Calu3 (cell line): ENCODE measurements at regions not wholly inside any gene's neighbourhood (a gene's known extent, or its start where the extent isn't known, plus 50 kb on each side); places are given as distances from the start of the nearest gene placed in this dataset.

Experiments
- BruUV-seq: library from RNA; stranded (reverse); fragments of 400-500 nt; replicated peaks from 2 replicates; lab custom pipeline; 2021; lab: Mats Ljungman, UMichigan
- CTCF ChIA-PET: fragments of 300-600 bp; sonication (Branson Sonifier 250); formaldehyde crosslinking; loops from one replicate; lab custom pipeline; 2022; ENCODE audit warnings: antibody characterized with exemption; lab: Charles Lee
- DNase-seq: peaks from one replicate; pipeline ENCODE4 v3.0.0; 2022
- H3K27ac Mint-ChIP-seq: one replicate; pipeline ENCODE4 v1.8.0; 2022; ENCODE audit warnings: mixed read lengths; ENCODE audit not compliant: unreplicated experiment
- H3K27me3 Mint-ChIP-seq: one replicate; pipeline ENCODE4 v1.8.0; 2022; ENCODE audit warnings: mixed read lengths; ENCODE audit not compliant: unreplicated experiment
- H3K36me3 Mint-ChIP-seq: one replicate; pipeline ENCODE4 v1.8.0; 2022; ENCODE audit warnings: mild to moderate bottlenecking, moderate library complexity, mixed read lengths; ENCODE audit not compliant: insufficient read depth, unreplicated experiment
- H3K4me1 Mint-ChIP-seq: one replicate; pipeline ENCODE4 v1.8.0; 2022; ENCODE audit warnings: mild to moderate bottlenecking, low read depth, mixed read lengths; ENCODE audit not compliant: unreplicated experiment
- H3K4me3 Mint-ChIP-seq: one replicate; pipeline ENCODE4 v1.8.0; 2022; ENCODE audit warnings: mild to moderate bottlenecking, low read depth, moderate library complexity, mixed read lengths; ENCODE audit not compliant: unreplicated experiment
- H3K9me3 Mint-ChIP-seq: one replicate; pipeline ENCODE4 v1.8.0; 2022; ENCODE audit warnings: low read depth, mixed read lengths; ENCODE audit not compliant: unreplicated experiment
- CTCF ChIP-seq: fragments of 200-600 bp; IDR thresholded peaks from one replicate; pipeline ENCODE4 v1.8.0; 2022; ENCODE audit warnings: antibody characterized with exemption; ENCODE audit not compliant: unreplicated experiment
- intact Hi-C: fragments of 100-400 bp; cut with micrococcal nuclease; formaldehyde crosslinking; loops from one replicate; pipeline ENCODE4 v1.10.0; 2022; ENCODE audit not compliant: unreplicated experiment

GRCh38 chr1:238139713-238140112, 249.0 kb upstream of the ZP4 start:
- Mint-ChIP-seq H3K27ac (no peak overlapping the region), H3K27me3 (no peaks in the 10 kb centered on the region), H3K4me1 (no peaks in the 10 kb centered on the region), H3K4me3 (no peak overlapping the region), H3K36me3 (no peaks in the 10 kb centered on the region), H3K9me3 (no peaks in the 10 kb centered on the region)
- CTCF ChIA-PET, result no interaction called here
- no peak for TF ChIP-seq CTCF
- no TSS peak for BruUV-seq
- DNase-seq, result no peak
- intact Hi-C loops, result no loop called here

GRCh38 chr1:238138059-238138626, 247.4 kb upstream of the ZP4 start:
- no TSS peak for BruUV-seq
- Mint-ChIP-seq H3K27me3 (no peaks in the 10 kb centered on the region), H3K9me3 (peaks cover 4% of the 10 kb centered on the region), H3K27ac (no peak overlapping the region), H3K4me1 (no peaks in the 10 kb centered on the region), H3K36me3 (no peaks in the 10 kb centered on the region), H3K4me3 (no peak overlapping the region)
- CTCF ChIA-PET, result no interaction called here
- no peak for TF ChIP-seq CTCF
- intact Hi-C loops, result no loop called here
- no peak for DNase-seq

GRCh38 chr1:238135708-238136664, 245.3 kb upstream of the ZP4 start:
- DNase-seq, result no peak
- no peaks in the 10 kb centered on the region for H3K36me3 Mint-ChIP-seq
- peaks cover 4% of the 10 kb centered on the region for H3K9me3 Mint-ChIP-seq
- CTCF ChIA-PET, result interaction anchor here (0.7 to 1.1 kb wide), 2 partner anchors 10 to 11 kb away, joined by 3 read pairs; no protein-coding TSS in a partner anchor
- TF ChIP-seq CTCF, result no peak
- no peaks in the 10 kb centered on the region for H3K4me1 Mint-ChIP-seq
- no peak overlapping the region for H3K4me3 Mint-ChIP-seq
- H3K27me3 Mint-ChIP-seq, result no peaks in the 10 kb centered on the region
- H3K27ac Mint-ChIP-seq, result no peak overlapping the region
- no TSS peak for BruUV-seq
- intact Hi-C loops, result no loop called here

GRCh38 chr1:238129677-238130076, 239.0 kb upstream of the ZP4 start:
- Mint-ChIP-seq H3K27me3 (no peaks in the 10 kb centered on the region), H3K9me3 (peaks cover 4% of the 10 kb centered on the region), H3K27ac (no peak overlapping the region), H3K36me3 (no peaks in the 10 kb centered on the region), H3K4me3 (no peak overlapping the region), H3K4me1 (no peaks in the 10 kb centered on the region)
- CTCF ChIA-PET, result no interaction called here
- TF ChIP-seq CTCF, result no peak
- no peak for DNase-seq
- intact Hi-C loops, result no loop called here
- BruUV-seq, result no TSS peak
